Neuronal stem cell (in vitro differentiated cells): ENCODE measurements at regions not wholly inside any gene's neighbourhood (a gene's known extent, or its start where the extent isn't known, plus 50 kb on each side); places are given as distances from the start of the nearest gene placed in this dataset. TPM values are rescaled to one million over a fixed set of nuclear protein-coding genes. Genes with fewer than 3 reads are reported as not detected.

Experiments used
- small RNA-seq: library from polyadenylated mRNA; stranded (forward); fragments of <200 nt; extraction: miRNeasy Mini kit (QIAGEN cat#:217004); gene quantifications from one replicate; pipeline ENCODE3, GENCODE V24; 2013; ENCODE audit not compliant: insufficient read depth

Small RNA genes lying in the stretch of these regions (small RNA-seq; reads per million reads assigned to genes)
- gene RN7SKP129 (not detected), gene RNU6-956P (not detected)
